IMR-90 (cell line): ENCODE measurements at regions not wholly inside any gene's neighbourhood (a gene's known extent, or its start where the extent isn't known, plus 50 kb on each side); places are given as distances from the start of the nearest gene placed in this dataset.
A peak's percentile ranks its signal among the peaks of the same experiment; 100 is the strongest.

ENCODE experiments used
- ATAC-seq: fragments of 200-7000 bp; cut with Tn5 transposase; 2 replicates; pipeline ENCODE4 v1.9.1; 2020; ENCODE audit warnings: low read depth, mild to moderate bottlenecking, moderate library complexity
- BruUV-seq: library from RNA; stranded (reverse); fragments of 400-500 nt; replicated peaks from 2 replicates; lab custom pipeline; 2021; lab: Mats Ljungman, UMichigan
- CTCF ChIA-PET: fragments of 300-600 bp; formaldehyde crosslinking; extraction: SDS; loops from one replicate; lab custom pipeline; 2021; ENCODE audit warnings: antibody characterized with exemption; lab: Yijun Ruan, JAX
- POLR2A ChIA-PET: fragments of 300-600 bp; sonication (Branson Sonifier 250); formaldehyde crosslinking; loops from one replicate; lab custom pipeline; 2022; ENCODE audit warnings: antibody characterized with exemption; ENCODE audit not compliant: unreplicated experiment; lab: Charles Lee
- DNase-seq: peaks from one replicate; pipeline ENCODE4 v3.0.0; 2013
- H2AFZ ChIP-seq: replicated peaks from 2 replicates; pipeline ENCODE3; 2013; ENCODE audit warnings: low read length, mild to moderate bottlenecking; ENCODE audit not compliant: poor library complexity
- H2AK5ac ChIP-seq: 2 replicates; pipeline ENCODE4 v1.6.1; 2013; ENCODE audit warnings: low read depth, low read length, inconsistent platforms
- H2AK9ac ChIP-seq: replicated peaks from 2 replicates; pipeline ENCODE3; 2013; ENCODE audit warnings: mild to moderate bottlenecking, low read depth, low read length, moderate library complexity; ENCODE audit not compliant: poor library complexity
- H2BK120ac ChIP-seq: 2 replicates; pipeline ENCODE4 v1.6.1; 2013; ENCODE audit warnings: low read depth, low read length, inconsistent platforms
- H2BK15ac ChIP-seq: 3 replicates; pipeline ENCODE4 v1.6.1; 2013; ENCODE audit warnings: low read depth, low read length, inconsistent platforms
- H2BK20ac ChIP-seq: 2 replicates; pipeline ENCODE4 v1.6.1; 2013; ENCODE audit warnings: low read depth, mild to moderate bottlenecking, inconsistent platforms, low read length, moderate library complexity
- H2BK5ac ChIP-seq: 2 replicates; pipeline ENCODE4 v1.6.1; 2013; ENCODE audit warnings: mild to moderate bottlenecking, low read depth, low read length, inconsistent platforms; ENCODE audit not compliant: poor library complexity, severe bottlenecking
- H3K14ac ChIP-seq: replicated peaks from 2 replicates; pipeline ENCODE4 v1.6.1; 2013; ENCODE audit warnings: low read depth, low read length, inconsistent platforms
- H3K18ac ChIP-seq: 2 replicates; pipeline ENCODE4 v1.6.1; 2013; ENCODE audit warnings: low read depth, low read length, control low read depth
- H3K23ac ChIP-seq: 2 replicates; pipeline ENCODE4 v1.6.1; 2013; ENCODE audit warnings: low read depth, low read length, inconsistent platforms
- H3K27ac ChIP-seq: 2 replicates; pipeline ENCODE4 v1.5.1; 2013; ENCODE audit warnings: mild to moderate bottlenecking, control low read depth, low read length; ENCODE audit not compliant: insufficient read depth
- H3K27me3 ChIP-seq: 2 replicates; pipeline ENCODE4 v1.6.1; 2013; ENCODE audit warnings: low read length; ENCODE audit not compliant: control insufficient read depth, insufficient read depth
- H3K36me3 ChIP-seq: 2 replicates; pipeline ENCODE4 v1.6.1; 2013; ENCODE audit warnings: low read length, mixed read lengths; ENCODE audit not compliant: control insufficient read depth, insufficient read depth
- H3K4ac ChIP-seq: 2 replicates; pipeline ENCODE4 v1.6.1; 2013; ENCODE audit warnings: low read depth, low read length, inconsistent platforms
- H3K4me1 ChIP-seq: 2 replicates; pipeline ENCODE4 v1.6.1; 2013; ENCODE audit warnings: low read length, mixed read lengths; ENCODE audit not compliant: control insufficient read depth, insufficient read depth
- H3K4me2 ChIP-seq: 2 replicates; pipeline ENCODE4 v1.6.1; 2013; ENCODE audit warnings: low read depth, mild to moderate bottlenecking, control low read depth, low read length, moderate library complexity
- H3K4me3 ChIP-seq: 2 replicates; pipeline ENCODE4 v1.5.1; 2013; ENCODE audit warnings: low read depth, mild to moderate bottlenecking, control low read depth, low read length, moderate library complexity; ENCODE audit not compliant: insufficient read depth
- H3K56ac ChIP-seq: 2 replicates; pipeline ENCODE4 v1.6.1; 2013; ENCODE audit warnings: low read length, inconsistent platforms; ENCODE audit not compliant: insufficient read depth; ENCODE audit errors: extremely low read depth
- H3K79me1 ChIP-seq, 2 experiments: 2 replicates each; pipeline ENCODE4 v1.6.1; 2013; ENCODE audit warnings: low read length in 2 of 2, inconsistent platforms in 1 of 2, low read depth in 1 of 2
- H3K9ac ChIP-seq: 2 replicates; pipeline ENCODE4 v1.6.1; 2013; ENCODE audit warnings: low read depth, low read length, control low read depth
- H3K9me1 ChIP-seq: 2 replicates; pipeline ENCODE4 v1.6.1; 2013; ENCODE audit warnings: low read length, inconsistent platforms; ENCODE audit not compliant: insufficient read depth
- H3K9me3 ChIP-seq: 2 replicates; pipeline ENCODE4 v1.6.1; 2013; ENCODE audit warnings: low read length; ENCODE audit not compliant: control insufficient read depth, insufficient read depth
- H4K20me1 ChIP-seq: 2 replicates; pipeline ENCODE4 v1.6.1; 2013; ENCODE audit warnings: low read length, inconsistent platforms; ENCODE audit not compliant: insufficient read depth
- H4K5ac ChIP-seq: 2 replicates; pipeline ENCODE4 v1.6.1; 2013; ENCODE audit warnings: mild to moderate bottlenecking, low read depth, low read length, control low read depth
- H4K8ac ChIP-seq, 2 experiments: 2 replicates each; pipeline ENCODE4 v1.6.1; 2013; ENCODE audit warnings: low read depth in 2 of 2, low read length in 2 of 2, control low read depth in 1 of 2, inconsistent platforms in 1 of 2
- H4K91ac ChIP-seq: 2 replicates; pipeline ENCODE4 v1.6.1; 2013; ENCODE audit warnings: low read depth, low read length, inconsistent platforms; ENCODE audit not compliant: insufficient read depth
- BHLHE40 ChIP-seq: fragments of 150-350 bp; IDR thresholded peaks from 2 replicates; pipeline ENCODE4 v1.6.1; 2016; ENCODE audit warnings: mild to moderate bottlenecking, low read depth, low read length
- CHD1 ChIP-seq: IDR thresholded peaks from 2 replicates; pipeline ENCODE4 v1.6.1; 2012; ENCODE audit warnings: low read depth, low read length, improper control_type of control experiment
- MAZ ChIP-seq: IDR thresholded peaks from 2 replicates; pipeline ENCODE4 v1.6.1; 2012; ENCODE audit warnings: low read depth, mild to moderate bottlenecking, low read length, improper control_type of control experiment, moderate library complexity, borderline replicate concordance
- MXI1 ChIP-seq: IDR thresholded peaks from 2 replicates; pipeline ENCODE4 v1.6.1; 2012; ENCODE audit warnings: low read depth, mild to moderate bottlenecking, low read length, moderate library complexity, borderline replicate concordance
- POLR2A ChIP-seq: IDR thresholded peaks from 2 replicates; pipeline ENCODE4 v1.6.1; 2012; ENCODE audit warnings: mild to moderate bottlenecking, low read depth, low read length
- RAD21 ChIP-seq: IDR thresholded peaks from 2 replicates; pipeline ENCODE4 v1.6.1; 2012; ENCODE audit warnings: low read length, improper control_type of control experiment
- RFX5 ChIP-seq: IDR thresholded peaks from 2 replicates; pipeline ENCODE4 v1.8.0; 2012; ENCODE audit warnings: low read depth, mild to moderate bottlenecking, low read length, moderate library complexity
- dilution Hi-C: fragments of 300-500 bp; cut with HindIII; formaldehyde crosslinking; loops from one replicate; pipeline ENCODE4 v1.14.3; 2018; ENCODE audit warnings: low sequenced_read_pairs; ENCODE audit not compliant: unreplicated experiment
- in situ Hi-C: fragments of 300-500 bp; cut with MboI; formaldehyde crosslinking; loops from 3 replicates; pipeline ENCODE4 v1.14.3; 2019; ENCODE audit warnings: low sequenced_read_pairs, inconsistent platforms, mixed read lengths
- intact Hi-C: fragments of 100-400 bp; cut with micrococcal nuclease; formaldehyde crosslinking; loops from 2 replicates; pipeline ENCODE4 v1.10.0; 2022
- TF ChIP-seq, protein P1 (sequence below): fragments of 150-350 bp; IDR thresholded peaks from 2 replicates; pipeline ENCODE4 v1.6.1; 2017; ENCODE audit warnings: mild to moderate bottlenecking, antibody characterized with exemption, low read length, low read depth
- TF ChIP-seq, protein P2 (sequence below): fragments of 150-350 bp; IDR thresholded peaks from 2 replicates; pipeline ENCODE4 v1.6.1; 2016; ENCODE audit warnings: low read depth, mild to moderate bottlenecking, low read length, moderate library complexity, borderline replicate concordance

DNA sequence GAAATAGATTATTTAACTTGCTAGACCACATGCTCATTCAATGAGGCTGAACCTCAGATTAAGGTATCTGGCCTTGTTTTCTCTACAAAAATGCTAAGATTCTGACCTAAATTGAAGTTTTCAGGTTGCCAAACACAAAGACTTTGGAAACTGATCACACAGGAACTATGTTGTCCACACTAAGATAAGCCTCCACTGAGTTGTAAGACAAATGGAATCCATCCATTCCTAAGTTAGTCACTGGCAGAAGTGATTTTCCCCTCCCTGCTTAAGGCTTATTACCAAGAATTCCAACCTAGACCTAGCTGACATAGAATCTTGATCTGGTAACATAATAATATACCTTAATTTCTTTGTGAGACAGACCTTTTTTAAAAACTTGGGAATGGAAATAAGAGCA, 608.1 kb downstream of the TENT5A start:
- Histone ChIP-seq H3K4me3 (no peak overlapping the region), H3K27ac (no peak overlapping the region), H3K79me1 (no peaks in the 10 kb centered on the region), H3K4ac (no peak overlapping the region), H2AK5ac (no peak overlapping the region), H2AK9ac (no peak overlapping the region), H4K91ac (no peak overlapping the region), H3K56ac (no peak overlapping the region), H3K9me3 (no peaks in the 10 kb centered on the region), H3K18ac (no peak overlapping the region), H3K4me1 (no peaks in the 10 kb centered on the region), H2BK5ac (no peak overlapping the region), H2BK15ac (no peak overlapping the region), H2BK120ac (no peak overlapping the region), H2BK20ac (no peak overlapping the region), H3K14ac (no peak overlapping the region), H3K4me2 (no peak overlapping the region), H4K8ac (no peak overlapping the region), H4K20me1 (no peaks in the 10 kb centered on the region), H4K5ac (no peak overlapping the region), H3K23ac (no peak overlapping the region), H3K9me1 (no peaks in the 10 kb centered on the region), H3K36me3 (no peaks in the 10 kb centered on the region), H3K9ac (no peak overlapping the region), H2AFZ (no peak overlapping the region), H3K27me3 (no peaks in the 10 kb centered on the region)
- TF ChIP-seq, protein P1, sequence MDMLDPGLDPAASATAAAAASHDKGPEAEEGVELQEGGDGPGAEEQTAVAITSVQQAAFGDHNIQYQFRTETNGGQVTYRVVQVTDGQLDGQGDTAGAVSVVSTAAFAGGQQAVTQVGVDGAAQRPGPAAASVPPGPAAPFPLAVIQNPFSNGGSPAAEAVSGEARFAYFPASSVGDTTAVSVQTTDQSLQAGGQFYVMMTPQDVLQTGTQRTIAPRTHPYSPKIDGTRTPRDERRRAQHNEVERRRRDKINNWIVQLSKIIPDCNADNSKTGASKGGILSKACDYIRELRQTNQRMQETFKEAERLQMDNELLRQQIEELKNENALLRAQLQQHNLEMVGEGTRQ = no peak
- TF ChIP-seq RFX5 = no peak
- no peak for TF ChIP-seq CHD1
- TF ChIP-seq, protein P2, sequence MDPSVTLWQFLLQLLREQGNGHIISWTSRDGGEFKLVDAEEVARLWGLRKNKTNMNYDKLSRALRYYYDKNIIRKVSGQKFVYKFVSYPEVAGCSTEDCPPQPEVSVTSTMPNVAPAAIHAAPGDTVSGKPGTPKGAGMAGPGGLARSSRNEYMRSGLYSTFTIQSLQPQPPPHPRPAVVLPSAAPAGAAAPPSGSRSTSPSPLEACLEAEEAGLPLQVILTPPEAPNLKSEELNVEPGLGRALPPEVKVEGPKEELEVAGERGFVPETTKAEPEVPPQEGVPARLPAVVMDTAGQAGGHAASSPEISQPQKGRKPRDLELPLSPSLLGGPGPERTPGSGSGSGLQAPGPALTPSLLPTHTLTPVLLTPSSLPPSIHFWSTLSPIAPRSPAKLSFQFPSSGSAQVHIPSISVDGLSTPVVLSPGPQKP = no peak
- TF ChIP-seq BHLHE40 = no peak
- TF ChIP-seq MXI1 = no peak
- no peak for TF ChIP-seq MAZ
- TF ChIP-seq RAD21 = no peak
- TF ChIP-seq POLR2A = no peak
- CTCF ChIA-PET = no interaction called here
- ATAC-seq (no peak), DNase-seq (peak; percentile 10)
- intact Hi-C loops (no loop called here), dilution Hi-C loops (no loop called here), in situ Hi-C loops (no loop called here)
- no TSS peak for BruUV-seq
- POLR2A ChIA-PET = no interaction called here
